Trophoblast cell (in vitro differentiated cells and primary cell): ENCODE measurements at regions not wholly inside any gene's neighbourhood (a gene's known extent, or its start where the extent isn't known, plus 50 kb on each side); places are given as distances from the start of the nearest gene placed in this dataset.

Experiments
- DNase-seq, 2 donors: peaks; one replicate each; pipeline ENCODE4 v3.0.0-alpha.2; 2016
- H2AFZ ChIP-seq: 2 replicates; pipeline ENCODE4 v1.6.1; 2013; ENCODE audit warnings: low read length, moderate library complexity, mild to moderate bottlenecking; ENCODE audit not compliant: insufficient read depth, poor library complexity
- H2AK5ac ChIP-seq: 2 replicates; pipeline ENCODE4 v1.6.1; 2013; ENCODE audit warnings: mild to moderate bottlenecking, low read length
- H2BK120ac ChIP-seq: 2 replicates; pipeline ENCODE4 v1.6.1; 2013; ENCODE audit warnings: low read length, mild to moderate bottlenecking, moderate library complexity; ENCODE audit not compliant: insufficient read depth, poor library complexity
- H2BK12ac ChIP-seq: 2 replicates; pipeline ENCODE4 v1.6.1; 2013; ENCODE audit warnings: mild to moderate bottlenecking, low read length, moderate library complexity
- H2BK5ac ChIP-seq: 2 replicates; pipeline ENCODE4 v1.6.1; 2013; ENCODE audit warnings: low read length, low read depth, moderate library complexity, mild to moderate bottlenecking; ENCODE audit not compliant: poor library complexity
- H3K14ac ChIP-seq: 2 replicates; pipeline ENCODE4 v1.6.1; 2013; ENCODE audit warnings: mild to moderate bottlenecking, low read length
- H3K18ac ChIP-seq: 2 replicates; pipeline ENCODE4 v1.6.1; 2013; ENCODE audit warnings: mild to moderate bottlenecking, low read length
- H3K23ac ChIP-seq: 2 replicates; pipeline ENCODE4 v1.6.1; 2013; ENCODE audit warnings: low read length
- H3K27ac ChIP-seq: 2 replicates; pipeline ENCODE4 v1.5.1; 2013; ENCODE audit warnings: low read depth, mild to moderate bottlenecking, inconsistent platforms, low read length, moderate library complexity
- H3K27me3 ChIP-seq: 2 replicates; pipeline ENCODE4 v1.6.1; 2013; ENCODE audit warnings: inconsistent platforms, mild to moderate bottlenecking, low read length, moderate library complexity; ENCODE audit not compliant: insufficient read depth
- H3K36me3 ChIP-seq, 2 experiments: 1 replicate in 1 of 2; 2 replicates in 1 of 2; pipeline ENCODE4 v1.6.1; 2013; ENCODE audit warnings: low read length in 2 of 2, mild to moderate bottlenecking in 2 of 2, moderate library complexity in 1 of 2; ENCODE audit not compliant: insufficient read depth in 2 of 2, control insufficient read depth in 1 of 2
- H3K4ac ChIP-seq: 2 replicates; pipeline ENCODE4 v1.6.1; 2013; ENCODE audit warnings: low read depth, mild to moderate bottlenecking, low read length, moderate library complexity
- H3K4me1 ChIP-seq, 2 experiments: 1 replicate in 1 of 2; 2 replicates in 1 of 2; pipeline ENCODE4 v1.6.1; 2013; ENCODE audit warnings: low read length in 2 of 2, mild to moderate bottlenecking in 2 of 2, moderate library complexity in 1 of 2; ENCODE audit not compliant: insufficient read depth in 2 of 2, control insufficient read depth in 1 of 2
- H3K4me2 ChIP-seq: 2 replicates; pipeline ENCODE4 v1.6.1; 2013; ENCODE audit warnings: inconsistent platforms, mild to moderate bottlenecking, low read length, moderate library complexity
- H3K4me3 ChIP-seq: 2 replicates; pipeline ENCODE4 v1.5.1; 2013; ENCODE audit warnings: mild to moderate bottlenecking, low read depth, low read length, inconsistent platforms
- H3K79me1 ChIP-seq: one replicate; pipeline ENCODE4 v1.6.1; 2013; ENCODE audit warnings: low read length
- H3K79me2 ChIP-seq: 2 replicates; pipeline ENCODE4 v1.6.1; 2013; ENCODE audit warnings: low read length, mild to moderate bottlenecking; ENCODE audit not compliant: control insufficient read depth, insufficient read depth, poor library complexity
- H3K9ac ChIP-seq: 2 replicates; pipeline ENCODE4 v1.6.1; 2013; ENCODE audit warnings: mild to moderate bottlenecking, low read length
- H3K9me3 ChIP-seq: 2 replicates; pipeline ENCODE4 v1.6.1; 2013; ENCODE audit warnings: low read depth, mild to moderate bottlenecking, control low read depth, inconsistent platforms, low read length; ENCODE audit not compliant: insufficient read depth
- H4K12ac ChIP-seq: 2 replicates; pipeline ENCODE4 v1.6.1; 2013; ENCODE audit warnings: low read depth, mild to moderate bottlenecking, low read length, moderate library complexity
- H4K8ac ChIP-seq: 2 replicates; pipeline ENCODE4 v1.6.1; 2013; ENCODE audit warnings: low read depth, mild to moderate bottlenecking, low read length, moderate library complexity
- H4K91ac ChIP-seq: one replicate; pipeline ENCODE4 v1.6.1; 2013; ENCODE audit warnings: low read depth, mild to moderate bottlenecking, low read length, moderate library complexity
- WGBS: extraction: QIAGEN DNeasy Blood & Tissue Kit; methylation state at CpG from one replicate; pipeline ENCODE4 v1.1.7; 2013; ENCODE audit warnings: missing lambda C conversion rate; ENCODE audit not compliant: insufficient read length, insufficient coverage; ENCODE audit errors: extremely low coverage; 5-methylcytosine and 5-hydroxymethylcytosine counted together

DNA sequence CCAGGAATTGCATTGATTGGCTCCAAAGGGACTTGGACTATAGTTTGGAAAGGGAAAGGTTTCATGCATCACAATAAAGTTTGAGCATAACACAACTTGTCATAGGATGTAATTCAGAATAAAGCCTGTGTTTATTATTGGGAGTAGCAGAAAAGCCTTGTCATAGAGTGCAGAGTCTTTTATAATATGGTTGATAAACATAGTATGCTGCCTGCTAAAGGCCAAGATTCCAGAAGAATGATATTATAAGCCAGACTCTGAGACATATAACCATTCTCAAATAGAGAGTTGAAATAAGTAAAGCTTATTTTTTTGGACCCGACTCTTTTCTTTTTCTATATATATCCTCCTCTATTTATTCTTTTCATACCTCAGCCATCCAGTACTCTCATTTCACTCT is 207.3 kb downstream of the LRIG3 start:
- H3K14ac ChIP-seq, result no peak overlapping the region
- H3K18ac ChIP-seq, result no peak overlapping the region
- H3K9me3 ChIP-seq, result peaks cover 7% of the 10 kb centered on the region
- no peak overlapping the region for H2AK5ac ChIP-seq
- no CpG with 5 or more reads among the region's 1 CpG for WGBS
- H2BK12ac ChIP-seq, result no peak overlapping the region
- H3K9ac ChIP-seq, result no peak overlapping the region
- no peak overlapping the region for H3K4me2 ChIP-seq
- no peaks in the 10 kb centered on the region for H3K36me3 ChIP-seq
- H3K23ac ChIP-seq, result no peak overlapping the region
- no peak overlapping the region for H3K4me3 ChIP-seq
- H3K4ac ChIP-seq, result no peak overlapping the region
- H3K27ac ChIP-seq, result no peak overlapping the region
- H4K8ac ChIP-seq, result no peak overlapping the region
- no peak overlapping the region for H4K91ac ChIP-seq
- no peak overlapping the region for H2BK120ac ChIP-seq
- H3K79me2 ChIP-seq, result no peaks in the 10 kb centered on the region
- H4K12ac ChIP-seq, result no peak overlapping the region
- no peak overlapping the region for H2AFZ ChIP-seq
- H3K79me1 ChIP-seq, result no peaks in the 10 kb centered on the region
- no peaks in the 10 kb centered on the region for H3K4me1 ChIP-seq
- no peaks in the 10 kb centered on the region for H3K27me3 ChIP-seq
- H2BK5ac ChIP-seq, result no peak overlapping the region
- DNase-seq, result no peak

DNA sequence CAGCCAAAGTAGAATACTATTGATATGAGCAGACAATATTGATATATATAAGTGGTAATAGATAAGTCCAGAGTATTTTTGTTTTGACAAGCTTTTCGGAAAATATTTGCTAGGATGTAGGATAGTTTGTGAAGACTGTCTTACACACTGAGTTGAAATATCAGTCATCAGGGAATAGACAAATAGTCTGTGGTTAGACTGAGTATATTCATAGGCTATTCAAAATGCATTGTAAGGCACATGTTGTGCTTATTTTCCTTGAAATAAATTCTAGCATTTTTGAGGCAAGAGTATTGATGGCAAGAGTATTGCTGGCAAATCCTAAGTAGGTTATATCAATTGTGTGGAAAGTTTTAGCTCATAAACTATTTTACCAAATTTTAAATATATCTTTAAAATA is 201.1 kb downstream of the LRIG3 start:
- Histone ChIP-seq H3K27ac (no peak overlapping the region), H2AFZ (no peak overlapping the region), H3K79me1 (no peaks in the 10 kb centered on the region), H3K36me3 (no peaks in the 10 kb centered on the region), H3K27me3 (no peaks in the 10 kb centered on the region), H3K4me2 (no peak overlapping the region), H3K18ac (no peak overlapping the region), H4K8ac (no peak overlapping the region), H2BK5ac (no peak overlapping the region), H2AK5ac (no peak overlapping the region), H3K23ac (no peak overlapping the region), H4K91ac (no peak overlapping the region), H3K9ac (no peak overlapping the region), H4K12ac (no peak overlapping the region), H3K4me3 (no peak overlapping the region), H3K4me1 (no peaks in the 10 kb centered on the region), H3K9me3 (no peaks in the 10 kb centered on the region), H2BK12ac (no peak overlapping the region), H3K79me2 (no peaks in the 10 kb centered on the region), H2BK120ac (no peak overlapping the region), H3K14ac (no peak overlapping the region), H3K4ac (no peak overlapping the region)
- no peak for DNase-seq
- WGBS, result no CpG with 5 or more reads among the region's 1 CpG

DNA sequence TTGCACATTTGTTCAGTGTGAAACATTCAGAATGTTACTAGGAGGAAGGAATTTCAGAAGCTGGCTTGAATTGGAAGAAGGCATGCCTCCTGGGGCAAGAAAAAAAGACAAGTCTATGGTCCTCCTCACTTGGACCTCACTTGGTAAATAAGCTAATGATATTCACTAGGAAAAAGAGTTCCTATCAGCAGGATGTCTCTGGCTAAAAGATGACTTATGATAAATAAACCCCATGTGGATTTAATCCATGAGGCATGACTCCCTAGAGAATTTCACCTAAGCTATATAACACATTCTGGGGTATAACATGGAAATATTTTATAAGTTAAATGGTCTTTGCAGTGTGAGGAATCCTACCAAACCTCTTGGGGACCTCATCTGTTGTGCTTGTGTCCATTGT is 199.9 kb downstream of the LRIG3 start:
- Histone ChIP-seq H2BK5ac (no peak overlapping the region), H2BK120ac (no peak overlapping the region), H4K12ac (no peak overlapping the region), H3K4me1 (no peaks in the 10 kb centered on the region), H3K23ac (no peak overlapping the region), H3K27ac (no peak overlapping the region), H3K9me3 (no peaks in the 10 kb centered on the region), H3K27me3 (no peaks in the 10 kb centered on the region), H2AK5ac (no peak overlapping the region), H3K36me3 (no peaks in the 10 kb centered on the region), H3K14ac (no peak overlapping the region), H3K9ac (no peak overlapping the region), H3K4me2 (no peak overlapping the region), H3K18ac (no peak overlapping the region), H3K4ac (no peak overlapping the region), H4K91ac (no peak overlapping the region), H3K4me3 (no peak overlapping the region), H2AFZ (no peak overlapping the region), H3K79me2 (no peaks in the 10 kb centered on the region), H2BK12ac (no peak overlapping the region), H4K8ac (no peak overlapping the region), H3K79me1 (no peaks in the 10 kb centered on the region)
- DNase-seq, result no peak

- H3K14ac ChIP-seq, result no peak overlapping the region
- H4K91ac ChIP-seq, result no peak overlapping the region
- H3K18ac ChIP-seq, result no peak overlapping the region
- no peaks in the 10 kb centered on the region for H3K79me2 ChIP-seq
- no peaks in the 10 kb centered on the region for H3K9me3 ChIP-seq
- H3K9ac ChIP-seq, result no peak overlapping the region
- no peak overlapping the region for H2BK12ac ChIP-seq
- no peak overlapping the region for H3K27ac ChIP-seq
- H3K23ac ChIP-seq, result no peak overlapping the region
- H2BK120ac ChIP-seq, result no peak overlapping the region
- no peak for DNase-seq
- H3K4me2 ChIP-seq, result no peak overlapping the region
- no peaks in the 10 kb centered on the region for H3K27me3 ChIP-seq
- H3K4me3 ChIP-seq, result no peak overlapping the region
- no peaks in the 10 kb centered on the region for H3K79me1 ChIP-seq
- H2BK5ac ChIP-seq, result no peak overlapping the region
- no peak overlapping the region for H4K12ac ChIP-seq
- H2AFZ ChIP-seq, result no peak overlapping the region
- no CpG with 5 or more reads among the region's 5 CpGs for WGBS
- no peak overlapping the region for H2AK5ac ChIP-seq
- no peaks in the 10 kb centered on the region for H3K36me3 ChIP-seq
- H3K4ac ChIP-seq, result no peak overlapping the region
- no peaks in the 10 kb centered on the region for H3K4me1 ChIP-seq
- H4K8ac ChIP-seq, result no peak overlapping the region
Observed at GRCh38 chr12:58725400-58726105, 194.8 kb downstream of the LRIG3 start.
